H9 (cell line): ENCODE measurements at regions not wholly inside any gene's neighbourhood (a gene's known extent, or its start where the extent isn't known, plus 50 kb on each side); places are given as distances from the start of the nearest gene placed in this dataset.

Experiments used
- DNase-seq: peaks from one replicate; pipeline ENCODE4 v3.0.0-alpha.2; 2017
- H2AFZ ChIP-seq: one replicate; pipeline ENCODE4 v1.6.1; 2013; ENCODE audit warnings: mild to moderate bottlenecking, low read length, control low read depth, moderate library complexity
- H2AK5ac ChIP-seq: 2 replicates; pipeline ENCODE4 v1.6.1; 2013; ENCODE audit warnings: low read length, control low read depth, mixed read lengths; ENCODE audit not compliant: insufficient read length
- H2BK120ac ChIP-seq: one replicate; pipeline ENCODE4 v1.6.1; 2013; ENCODE audit warnings: low read depth, mild to moderate bottlenecking, low read length, control low read depth, inconsistent platforms; ENCODE audit not compliant: poor library complexity, severe bottlenecking
- H2BK12ac ChIP-seq: 2 replicates; pipeline ENCODE4 v1.6.1; 2013; ENCODE audit warnings: low read length, control low read depth, mixed read lengths, low read depth; ENCODE audit not compliant: insufficient read length
- H2BK15ac ChIP-seq: 2 replicates; pipeline ENCODE4 v1.6.1; 2013; ENCODE audit warnings: low read depth, low read length, control low read depth
- H2BK20ac ChIP-seq: one replicate; pipeline ENCODE4 v1.6.1; 2013; ENCODE audit warnings: low read depth, mild to moderate bottlenecking, low read length, control low read depth, inconsistent platforms; ENCODE audit not compliant: poor library complexity, severe bottlenecking
- H2BK5ac ChIP-seq: 2 replicates; pipeline ENCODE4 v1.6.1; 2013; ENCODE audit warnings: low read length, control low read depth, mixed read lengths; ENCODE audit not compliant: insufficient read length
- H3K14ac ChIP-seq: 2 replicates; pipeline ENCODE4 v1.6.1; 2013; ENCODE audit warnings: low read length, control low read depth; ENCODE audit not compliant: insufficient read depth
- H3K18ac ChIP-seq: 2 replicates; pipeline ENCODE4 v1.6.1; 2013; ENCODE audit warnings: low read depth, mild to moderate bottlenecking, mixed read lengths, low read length, control low read depth; ENCODE audit not compliant: insufficient read length
- H3K23ac ChIP-seq: 2 replicates; pipeline ENCODE4 v1.6.1; 2013; ENCODE audit warnings: low read length, control low read depth, mixed read lengths, low read depth; ENCODE audit not compliant: insufficient read length
- H3K23me2 ChIP-seq: 2 replicates; pipeline ENCODE4 v1.6.1; 2013; ENCODE audit warnings: low read depth, mild to moderate bottlenecking, mixed read lengths, low read length, control low read depth; ENCODE audit not compliant: insufficient read length, poor library complexity, severe bottlenecking
- H3K27ac ChIP-seq: 2 replicates; pipeline ENCODE4 v1.5.1; 2013; ENCODE audit warnings: low read length, control low read depth, mixed read lengths, low read depth; ENCODE audit not compliant: insufficient read length
- H3K27me3 ChIP-seq: 2 replicates; pipeline ENCODE4 v1.6.1; 2013; ENCODE audit warnings: low read length, control low read depth, inconsistent platforms; ENCODE audit not compliant: insufficient read depth
- H3K4ac ChIP-seq: 2 replicates; pipeline ENCODE4 v1.6.1; 2013; ENCODE audit warnings: low read depth, mild to moderate bottlenecking, control low read depth, inconsistent platforms, low read length, moderate library complexity
- H3K4me1 ChIP-seq: 2 replicates; pipeline ENCODE4 v1.6.1; 2013; ENCODE audit warnings: low read length, control low read depth, inconsistent platforms; ENCODE audit not compliant: insufficient read depth
- H3K4me2 ChIP-seq: 2 replicates; pipeline ENCODE4 v1.6.1; 2013; ENCODE audit warnings: low read length, control low read depth, mixed read lengths; ENCODE audit not compliant: insufficient read length, insufficient read depth
- H3K56ac ChIP-seq: 2 replicates; pipeline ENCODE4 v1.6.1; 2013; ENCODE audit warnings: low read depth, mild to moderate bottlenecking, mixed read lengths, low read length, control low read depth; ENCODE audit not compliant: insufficient read length
- H3K79me1 ChIP-seq: 2 replicates; pipeline ENCODE4 v1.6.1; 2013; ENCODE audit warnings: low read depth, mild to moderate bottlenecking, moderate library complexity, low read length, control low read depth, inconsistent platforms; ENCODE audit not compliant: insufficient read depth, poor library complexity, severe bottlenecking
- H3K79me2 ChIP-seq: 2 replicates; pipeline ENCODE4 v1.6.1; 2013; ENCODE audit warnings: low read length, control low read depth, inconsistent platforms; ENCODE audit not compliant: insufficient read depth
- H3K9ac ChIP-seq: 2 replicates; pipeline ENCODE4 v1.6.1; 2013; ENCODE audit warnings: low read length, control low read depth, mixed read lengths; ENCODE audit not compliant: insufficient read length; ENCODE audit errors: extremely low read depth
- H3K9me3 ChIP-seq: one replicate; pipeline ENCODE4 v1.6.1; 2013; ENCODE audit warnings: low read depth, low read length, inconsistent platforms; ENCODE audit not compliant: control insufficient read depth
- H3T11ph ChIP-seq: one replicate; pipeline ENCODE4 v1.6.1; 2013; ENCODE audit warnings: mild to moderate bottlenecking, low read length, control low read depth, inconsistent platforms
- H4K20me1 ChIP-seq: one replicate; pipeline ENCODE4 v1.6.1; 2013; ENCODE audit not compliant: control insufficient read depth, insufficient read length, insufficient read depth
- H4K5ac ChIP-seq: 2 replicates; pipeline ENCODE4 v1.6.1; 2013; ENCODE audit warnings: low read depth, mild to moderate bottlenecking, mixed read lengths, low read length, control low read depth; ENCODE audit not compliant: insufficient read length
- H4K8ac ChIP-seq: replicated peaks from 2 replicates; pipeline ENCODE4 v1.6.1; 2013; ENCODE audit warnings: low read length, control low read depth, mixed read lengths, low read depth; ENCODE audit not compliant: insufficient read length
- H4K91ac ChIP-seq: 2 replicates; pipeline ENCODE4 v1.6.1; 2013; ENCODE audit warnings: low read depth, mild to moderate bottlenecking, moderate library complexity, mixed read lengths, low read length, control low read depth; ENCODE audit not compliant: insufficient read length
- H3K27ac Mint-ChIP-seq, 3 experiments: 2 replicates in 2 of 3; 3 replicates in 1 of 3; pipeline ENCODE4 v1.8.0; 2020 to 2021; ENCODE audit warnings: mixed read lengths in 3 of 3, mild to moderate bottlenecking in 1 of 3, moderate library complexity in 1 of 3
- H3K27me3 Mint-ChIP-seq: 2 replicates; pipeline ENCODE4 v1.8.0; 2021; ENCODE audit warnings: low read depth, mild to moderate bottlenecking, moderate library complexity, mixed read lengths
- H3K36me3 Mint-ChIP-seq, 3 experiments: 2 replicates in 2 of 3; 3 replicates in 1 of 3; pipeline ENCODE4 v1.8.0; 2020 to 2021; ENCODE audit warnings: low read depth in 3 of 3, mixed read lengths in 3 of 3; ENCODE audit not compliant: insufficient read depth in 1 of 3
- H3K4me1 Mint-ChIP-seq, 2 experiments: 2 replicates each; pipeline ENCODE4 v1.8.0; 2020; ENCODE audit warnings: mixed read lengths in 2 of 2
- H3K4me3 Mint-ChIP-seq, 2 experiments: 2 replicates in 1 of 2; 3 replicates in 1 of 2; pipeline ENCODE4 v1.8.0; 2020 to 2021; ENCODE audit warnings: mild to moderate bottlenecking in 2 of 2, mixed read lengths in 2 of 2, moderate library complexity in 1 of 2
- H3K9me3 Mint-ChIP-seq, 2 experiments: 2 replicates in 1 of 2; 3 replicates in 1 of 2; pipeline ENCODE4 v1.8.0; 2020; ENCODE audit warnings: mild to moderate bottlenecking in 2 of 2, mixed read lengths in 2 of 2, moderate library complexity in 1 of 2
- WGBS: extraction: QIAGEN DNeasy Blood & Tissue Kit; methylation state at CpG from one replicate; pipeline ENCODE4 v1.1.7; 2013; ENCODE audit warnings: missing lambda C conversion rate, low lambda C conversion rate, mixed read lengths; ENCODE audit not compliant: insufficient read length; ENCODE audit errors: extremely low coverage; 5-methylcytosine and 5-hydroxymethylcytosine counted together
- TF ChIP-seq, protein P1 (sequence below): fragments of 200-600 bp; sonication (generic); conservative IDR thresholded peaks from 3 replicates; pipeline ENCODE4 v1.8.0; 2021; ENCODE audit warnings: antibody characterized with exemption, mild to moderate bottlenecking

DNA sequence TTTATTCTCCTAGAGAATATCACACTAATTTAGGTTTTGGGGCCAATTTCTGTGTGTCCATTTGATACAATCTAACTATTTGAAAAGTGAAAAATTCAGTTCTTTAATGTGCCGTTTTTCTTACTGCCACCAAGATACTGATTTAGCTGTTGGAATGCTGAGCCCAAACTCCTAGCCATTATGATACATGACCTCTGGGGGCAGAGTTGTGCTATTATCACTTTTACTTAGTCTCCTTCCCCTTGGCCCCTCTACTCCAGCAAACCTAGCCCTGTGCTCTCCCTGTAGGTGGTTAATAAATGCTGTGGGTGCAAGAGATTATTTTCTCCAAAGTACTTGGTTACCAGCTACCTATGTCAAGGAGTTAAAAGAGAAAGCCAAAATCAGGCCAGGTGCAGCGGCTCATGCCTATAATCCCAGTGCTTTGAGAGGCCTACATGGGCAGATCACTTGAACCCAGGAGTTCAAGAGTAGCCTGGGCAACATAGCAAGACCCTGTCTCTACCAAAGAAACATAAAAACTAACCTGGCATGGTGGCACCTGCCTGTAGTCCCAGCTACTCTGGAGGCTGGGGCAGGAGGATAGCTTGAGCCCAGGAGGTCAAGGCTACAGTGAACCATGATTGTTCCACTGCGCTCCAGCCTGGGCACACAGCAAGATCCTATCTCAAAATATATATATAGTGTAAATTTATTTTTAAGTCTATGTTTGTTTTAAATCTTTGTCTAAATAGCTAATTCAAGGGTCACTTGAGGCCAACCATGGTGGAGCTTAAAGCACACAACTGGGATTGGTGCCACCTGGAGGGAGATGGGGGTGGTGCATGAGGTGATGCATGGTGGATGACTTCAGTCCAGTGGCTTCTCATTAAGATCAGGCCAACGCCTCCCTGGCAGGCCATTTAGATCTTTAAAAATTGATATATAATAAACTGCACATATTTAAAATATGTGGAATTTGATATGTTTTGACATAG is 193.2 kb upstream of the PLET1 start:
- H3K27me3 Mint-ChIP-seq: peaks cover 13% of the 10 kb centered on the region
- H4K8ac ChIP-seq: no peak overlapping the region
- H2BK5ac ChIP-seq: no peak overlapping the region
- TF ChIP-seq, protein P1, sequence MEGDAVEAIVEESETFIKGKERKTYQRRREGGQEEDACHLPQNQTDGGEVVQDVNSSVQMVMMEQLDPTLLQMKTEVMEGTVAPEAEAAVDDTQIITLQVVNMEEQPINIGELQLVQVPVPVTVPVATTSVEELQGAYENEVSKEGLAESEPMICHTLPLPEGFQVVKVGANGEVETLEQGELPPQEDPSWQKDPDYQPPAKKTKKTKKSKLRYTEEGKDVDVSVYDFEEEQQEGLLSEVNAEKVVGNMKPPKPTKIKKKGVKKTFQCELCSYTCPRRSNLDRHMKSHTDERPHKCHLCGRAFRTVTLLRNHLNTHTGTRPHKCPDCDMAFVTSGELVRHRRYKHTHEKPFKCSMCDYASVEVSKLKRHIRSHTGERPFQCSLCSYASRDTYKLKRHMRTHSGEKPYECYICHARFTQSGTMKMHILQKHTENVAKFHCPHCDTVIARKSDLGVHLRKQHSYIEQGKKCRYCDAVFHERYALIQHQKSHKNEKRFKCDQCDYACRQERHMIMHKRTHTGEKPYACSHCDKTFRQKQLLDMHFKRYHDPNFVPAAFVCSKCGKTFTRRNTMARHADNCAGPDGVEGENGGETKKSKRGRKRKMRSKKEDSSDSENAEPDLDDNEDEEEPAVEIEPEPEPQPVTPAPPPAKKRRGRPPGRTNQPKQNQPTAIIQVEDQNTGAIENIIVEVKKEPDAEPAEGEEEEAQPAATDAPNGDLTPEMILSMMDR: peak; percentile 67
- DNase-seq: peak; percentile 52
- no peak overlapping the region for H3K23ac ChIP-seq
- no peaks in the 10 kb centered on the region for H3K9me3 ChIP-seq
- no peaks in the 10 kb centered on the region; a peak in 1 of 5 replicates for H3K9me3 Mint-ChIP-seq
- no peaks in the 10 kb centered on the region for H3K4me1 ChIP-seq
- H3K79me1 ChIP-seq: no peaks in the 10 kb centered on the region
- no peak overlapping the region for H3T11ph ChIP-seq
- no peak overlapping the region for H3K4me2 ChIP-seq
- H3K27ac Mint-ChIP-seq: no peak overlapping the region
- H2BK12ac ChIP-seq: no peak overlapping the region
- no peaks in the 10 kb centered on the region for H3K79me2 ChIP-seq
- H4K20me1 ChIP-seq: no peaks in the 10 kb centered on the region
- H2AK5ac ChIP-seq: no peak overlapping the region
- no peak overlapping the region for H4K5ac ChIP-seq
- H3K56ac ChIP-seq: no peak overlapping the region
- H3K9ac ChIP-seq: no peak overlapping the region
- no peak overlapping the region for H2BK15ac ChIP-seq
- no peaks in the 10 kb centered on the region for H3K23me2 ChIP-seq
- H3K36me3 Mint-ChIP-seq: no peaks in the 10 kb centered on the region
- H3K4me3 Mint-ChIP-seq: no peak overlapping the region
- no peak overlapping the region for H3K4ac ChIP-seq
- H3K4me1 Mint-ChIP-seq: peaks cover 3% of the 10 kb centered on the region in 2 experiments
- WGBS: no CpG with 5 or more reads among the region's 4 CpGs
- H2BK20ac ChIP-seq: no peak overlapping the region
- H2BK120ac ChIP-seq: no peak overlapping the region
- H3K14ac ChIP-seq: no peak overlapping the region
- H3K18ac ChIP-seq: no peak overlapping the region
- H2AFZ ChIP-seq: no peak overlapping the region
- no peak overlapping the region for H3K27ac ChIP-seq
- H3K27me3 ChIP-seq: no peaks in the 10 kb centered on the region
- no peak overlapping the region for H4K91ac ChIP-seq
